HG02884 (cell line): ENCODE measurements at regions not wholly inside any gene's neighbourhood (a gene's known extent, or its start where the extent isn't known, plus 50 kb on each side); places are given as distances from the start of the nearest gene placed in this dataset.
"Not testable (repeated sequence)": the region's sequence is repeated elsewhere in the genome, so short reads cannot be mapped to it uniquely, and the experiment has no call there.

Source experiments
- ATAC-seq: cut with Tn5 transposase; IDR thresholded peaks from one replicate; pipeline ENCODE4 v1.9.1; 2021; ENCODE audit warnings: mild to moderate bottlenecking, moderate library complexity; ENCODE audit not compliant: unreplicated experiment

DNA sequence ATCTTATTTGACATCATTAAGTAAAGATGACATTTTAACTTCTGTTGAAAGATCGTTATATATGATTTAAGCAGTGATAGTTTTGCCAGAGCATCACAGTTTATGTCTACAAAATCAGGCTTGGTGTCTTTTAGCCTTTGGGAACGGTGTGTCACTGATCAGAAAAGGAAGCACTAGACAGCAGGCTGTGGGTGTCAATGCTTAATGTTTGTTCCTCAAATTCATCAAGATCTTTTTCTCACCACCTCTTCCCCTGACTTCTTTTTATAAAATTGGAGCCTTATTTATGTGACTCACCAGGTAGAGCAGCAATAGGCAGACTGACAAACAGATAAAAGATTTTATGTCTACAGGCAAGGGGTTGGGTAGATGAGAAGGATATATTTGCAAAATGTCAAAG, 1558.5 kb downstream of the EFNB2 start:
- no peak for ATAC-seq

DNA sequence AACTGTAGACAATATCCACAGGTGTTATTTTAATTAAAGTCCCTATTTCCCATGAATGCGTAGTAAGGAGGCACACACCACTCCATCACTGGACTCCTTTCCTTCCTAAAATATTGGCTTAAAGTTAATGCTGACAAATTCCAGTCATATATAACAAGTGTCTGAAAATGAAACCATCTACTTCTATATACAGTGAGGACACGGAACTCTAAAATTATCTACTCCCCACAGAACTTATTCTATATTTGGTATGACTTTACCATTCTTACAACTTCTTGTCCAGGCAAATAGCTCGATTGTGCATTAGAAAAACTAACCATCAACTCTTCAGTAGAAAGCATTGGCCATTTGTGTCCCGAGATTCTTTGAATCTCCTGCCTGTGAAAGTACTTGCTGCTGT, 1560.2 kb downstream of the EFNB2 start:
- ATAC-seq: peak; percentile 80

DNA sequence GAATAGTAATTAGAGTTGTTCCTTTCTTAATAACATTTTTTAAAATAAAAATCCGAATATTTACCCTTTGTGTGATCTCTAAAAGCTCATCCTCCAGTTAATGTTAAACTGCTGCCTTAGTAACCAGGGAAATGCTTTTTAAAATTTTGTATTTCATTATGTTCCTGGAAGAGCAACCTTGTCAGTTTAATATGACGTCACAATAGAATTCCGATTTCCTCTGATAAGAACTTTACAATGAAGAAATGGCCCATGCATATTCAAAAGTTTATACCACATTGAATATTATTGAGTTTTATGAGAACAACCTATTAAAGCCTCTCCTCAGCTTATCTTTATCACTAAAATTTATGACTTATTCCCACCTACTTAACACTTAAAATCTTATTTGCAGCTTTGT, 1566.6 kb downstream of the EFNB2 start:
- no peak for ATAC-seq

DNA sequence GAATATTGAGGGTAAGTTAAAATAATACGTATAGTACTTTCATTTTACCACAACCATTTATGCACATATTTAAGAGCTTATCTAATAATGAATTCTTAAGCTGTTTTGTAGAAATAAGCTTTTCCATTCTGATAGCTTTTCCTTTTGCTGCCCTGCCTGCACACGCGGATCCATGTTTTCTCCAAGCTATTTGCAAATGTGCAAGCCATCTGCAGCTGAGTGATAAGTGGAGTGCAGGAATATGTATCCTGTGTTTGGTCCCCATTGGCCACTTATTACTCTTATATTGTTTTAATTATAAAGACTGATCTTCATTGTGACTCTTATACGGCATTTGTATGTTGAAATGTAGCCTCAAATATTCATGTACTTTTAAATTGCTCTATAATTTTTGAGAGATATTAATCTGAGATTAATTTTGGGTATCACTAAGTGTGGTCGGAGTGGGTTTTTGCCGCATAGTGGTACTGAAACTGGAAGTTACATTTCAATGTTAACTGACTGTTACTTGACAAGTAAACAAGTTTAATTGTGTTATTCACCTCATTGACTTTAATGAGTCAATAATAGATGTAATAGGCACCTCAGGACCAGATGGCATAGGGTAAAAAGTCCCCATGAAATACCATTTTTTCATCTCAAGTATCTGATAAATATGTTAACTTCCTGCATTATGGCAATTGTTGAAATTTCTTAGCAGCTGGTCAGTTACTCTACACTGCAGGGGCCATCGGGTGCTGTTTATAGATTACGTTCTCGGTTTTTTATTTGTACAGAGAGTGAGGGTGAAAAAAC, 1567.4 kb downstream of the EFNB2 start:
- no peak for ATAC-seq

DNA sequence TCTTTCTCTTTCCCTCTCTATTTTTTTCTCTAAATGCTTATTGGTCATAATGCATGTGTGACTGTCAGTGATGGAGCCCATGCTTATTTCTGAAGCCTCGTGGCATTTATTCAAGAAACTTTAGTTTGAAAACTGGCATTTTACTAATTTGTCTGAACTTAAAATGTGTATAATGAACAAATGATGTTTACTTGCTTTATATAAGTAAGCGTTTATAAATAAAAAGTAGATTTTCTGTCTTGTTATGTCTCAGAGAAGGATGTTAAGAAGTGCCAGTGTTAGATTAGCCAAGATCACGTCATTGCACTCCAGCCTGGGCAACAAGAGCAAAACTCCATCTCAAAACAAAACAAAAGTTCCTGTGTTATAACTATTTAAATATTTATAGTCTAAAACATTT, 1568.1 kb downstream of the EFNB2 start:
- ATAC-seq: no peak

DNA sequence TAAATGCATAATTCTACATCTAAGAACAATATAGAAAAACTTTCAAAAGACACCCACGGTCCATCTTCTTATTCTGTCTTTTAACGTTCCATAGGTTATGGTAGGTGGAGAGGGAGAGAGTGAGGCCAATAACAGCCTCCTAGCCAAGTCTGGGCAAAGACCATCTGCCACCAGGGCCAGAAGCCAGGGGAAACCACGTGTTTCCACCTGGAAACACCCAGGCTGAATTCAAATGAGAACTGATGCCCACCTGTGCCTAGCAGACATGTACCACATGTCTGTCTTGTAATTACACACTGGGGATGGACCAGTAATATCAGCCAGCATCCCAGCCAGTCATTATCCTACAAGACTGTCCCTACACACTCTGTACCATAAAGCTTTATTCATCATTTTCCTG, 1573.1 kb downstream of the EFNB2 start:
- ATAC-seq: no peak

DNA sequence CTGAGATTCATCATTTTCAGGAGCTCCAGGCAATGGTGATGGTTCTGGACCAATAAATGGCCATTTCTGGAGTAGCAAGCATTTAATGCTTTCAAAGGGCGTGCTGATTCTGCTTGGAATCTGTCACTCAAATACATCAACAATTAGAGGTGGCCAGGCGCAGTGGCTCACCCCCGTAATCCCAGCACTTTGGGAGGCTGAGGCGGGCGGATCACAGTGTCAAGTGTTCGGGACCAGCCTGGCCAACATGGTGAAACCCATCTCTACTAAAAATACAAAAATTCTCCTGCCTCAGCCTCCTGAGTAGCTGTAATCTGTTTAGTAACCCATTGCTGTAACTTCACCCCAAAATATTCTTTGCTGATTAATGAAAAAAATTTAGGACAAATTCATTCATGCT, 1574.2 kb downstream of the EFNB2 start:
- no peak for ATAC-seq

DNA sequence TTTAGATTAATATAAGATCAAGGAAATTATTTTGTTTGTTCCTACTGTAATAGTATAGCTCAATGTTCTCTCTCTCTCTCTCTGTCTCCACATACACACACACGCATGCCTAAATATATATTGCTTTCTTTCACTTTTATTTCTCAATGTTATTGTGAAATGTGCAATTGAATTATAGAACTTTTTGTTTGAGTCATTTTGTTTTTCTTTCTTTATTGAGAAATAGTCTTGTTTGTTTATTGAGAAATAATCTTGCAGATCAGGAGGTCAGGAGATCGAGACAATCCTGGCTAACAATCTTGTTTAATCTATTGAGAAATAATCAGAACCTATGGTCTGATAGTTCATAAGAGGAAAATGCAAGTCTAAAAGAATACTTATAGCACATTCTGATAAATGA, 1581.3 kb downstream of the EFNB2 start:
- ATAC-seq: no peak

DNA sequence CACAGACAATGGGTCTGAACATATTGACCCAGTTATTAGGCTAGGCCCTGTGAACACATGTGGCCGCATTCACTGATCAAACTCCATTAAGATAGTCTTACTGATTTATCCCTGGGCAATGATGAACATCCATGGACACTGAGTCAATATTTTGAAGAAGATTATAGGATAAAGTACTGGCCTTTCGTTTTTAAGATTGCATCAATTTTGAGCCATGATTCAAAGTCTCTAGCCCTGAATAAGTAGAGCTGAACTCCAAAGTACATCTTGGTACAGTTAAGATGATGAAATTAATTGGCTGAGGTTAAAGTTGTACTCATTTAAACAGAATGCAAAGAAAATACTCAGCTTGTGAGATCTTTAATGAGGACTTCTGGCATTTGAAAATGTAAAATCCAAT, 1581.9 kb downstream of the EFNB2 start:
- no peak for ATAC-seq

DNA sequence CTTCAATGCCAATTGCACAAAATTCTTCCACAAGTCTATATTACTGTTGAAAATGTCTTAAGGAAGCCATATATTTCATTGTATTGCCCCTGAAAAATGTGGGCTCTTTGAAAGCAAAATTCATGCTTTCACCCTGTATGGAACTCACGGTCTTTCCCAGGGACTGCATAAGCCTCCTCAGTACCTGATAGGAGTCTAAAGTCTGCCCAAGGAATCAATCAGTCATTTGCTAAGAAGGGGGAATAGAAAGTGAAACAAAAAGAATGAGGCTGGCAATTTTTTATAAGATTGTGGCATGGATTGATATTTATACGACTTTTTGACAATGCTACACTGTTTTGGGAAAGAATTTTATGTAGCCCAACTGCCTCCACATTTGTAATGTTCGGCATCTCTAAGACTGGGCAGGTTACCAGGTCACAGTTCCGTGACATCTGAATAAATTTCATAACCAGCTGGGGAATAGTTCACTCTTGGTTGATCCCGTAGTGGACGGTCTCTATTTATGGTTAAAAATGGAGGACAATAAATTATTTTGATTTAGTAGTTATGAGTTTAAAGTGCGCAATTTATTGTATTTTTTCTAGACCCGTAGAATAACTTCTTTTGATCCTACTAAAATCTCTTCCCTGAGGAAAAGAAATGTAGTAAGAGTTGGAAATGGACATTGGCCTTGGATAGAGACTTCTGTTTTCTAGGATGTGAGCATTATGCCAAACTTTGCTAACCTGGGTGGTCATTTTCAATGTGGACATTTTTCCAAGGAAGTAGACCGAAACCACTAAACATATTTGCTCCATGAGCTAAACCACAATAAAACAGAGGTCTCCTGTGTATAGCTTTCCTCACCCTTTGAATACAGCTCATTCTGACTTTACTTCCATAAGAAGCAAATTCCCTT, 1585.4 kb downstream of the EFNB2 start:
- ATAC-seq: no peak

DNA sequence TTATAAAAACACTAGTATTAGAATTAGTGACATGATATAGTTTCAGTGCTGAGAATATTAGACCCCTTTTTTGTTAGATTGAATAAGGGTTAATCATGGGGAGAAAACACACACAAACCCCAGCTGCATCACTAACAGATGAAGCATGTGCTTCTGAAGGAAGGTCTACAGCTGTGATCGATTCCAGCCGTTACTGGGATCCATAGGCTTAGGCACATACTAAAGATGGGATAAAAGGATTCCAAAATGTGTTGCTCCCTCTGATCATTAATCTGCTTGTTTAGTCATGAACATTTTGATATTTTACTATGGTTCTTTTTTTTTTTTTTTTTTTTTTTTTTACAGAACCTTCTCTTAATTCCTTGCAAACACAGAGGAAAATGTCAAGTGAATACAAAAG, 1591.3 kb downstream of the EFNB2 start:
- no peak for ATAC-seq

DNA sequence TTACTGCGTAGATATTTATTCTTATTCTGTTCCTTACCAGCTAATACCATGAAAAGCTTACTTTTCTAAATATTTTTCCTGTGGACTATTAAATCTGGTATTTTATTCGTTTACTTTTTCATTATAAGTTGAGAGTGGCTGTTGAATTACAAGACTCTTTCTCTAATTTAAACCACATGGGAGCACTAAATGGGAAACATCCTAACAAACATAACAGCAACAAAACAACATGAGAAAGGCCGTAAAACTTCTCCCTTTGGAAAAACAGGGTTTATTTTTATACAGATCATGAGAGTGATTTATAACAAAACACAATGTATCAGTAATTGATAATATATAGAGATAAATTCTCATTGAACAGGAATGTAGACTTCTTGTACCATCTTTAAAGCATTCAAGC, 1592.1 kb downstream of the EFNB2 start:
- no peak for ATAC-seq

DNA sequence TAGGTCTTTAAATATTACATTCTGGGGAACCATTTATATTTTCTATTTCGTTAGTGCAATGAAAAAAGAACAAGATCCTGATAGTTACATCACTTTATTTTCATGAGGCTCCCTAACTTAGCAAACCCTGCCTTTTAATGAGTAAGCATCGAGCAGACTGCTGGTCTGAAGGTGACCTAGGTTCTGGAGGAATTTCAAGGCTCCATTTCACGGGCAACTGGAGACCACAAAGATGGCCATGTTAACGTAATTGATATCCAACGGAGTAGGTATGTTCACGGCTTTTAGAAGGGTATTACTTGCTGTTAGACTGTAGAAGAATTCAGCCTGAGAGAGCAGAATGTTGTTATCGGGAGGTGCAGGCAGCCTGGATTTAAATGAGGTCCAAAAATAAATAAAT, 1597.6 kb downstream of the EFNB2 start:
- ATAC-seq: no peak

DNA sequence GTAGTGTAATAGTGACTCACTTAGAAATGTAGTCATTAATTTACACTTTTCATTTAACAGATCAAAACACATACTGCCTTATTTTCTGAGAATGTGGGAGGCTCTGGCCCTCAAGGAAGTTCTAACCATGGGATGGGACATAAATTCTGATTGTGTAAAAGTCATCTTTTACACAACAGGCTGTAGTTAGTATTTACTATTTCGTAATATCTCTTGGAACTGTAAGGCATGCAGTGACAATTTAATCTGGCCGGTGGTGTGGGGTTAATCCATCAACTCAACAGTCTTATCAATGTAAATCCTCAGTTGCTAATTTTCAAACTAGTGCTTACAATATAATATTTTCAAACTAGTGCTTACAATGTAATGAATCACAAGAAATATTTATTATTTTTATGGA, 1599.2 kb downstream of the EFNB2 start:
- ATAC-seq: no peak

DNA sequence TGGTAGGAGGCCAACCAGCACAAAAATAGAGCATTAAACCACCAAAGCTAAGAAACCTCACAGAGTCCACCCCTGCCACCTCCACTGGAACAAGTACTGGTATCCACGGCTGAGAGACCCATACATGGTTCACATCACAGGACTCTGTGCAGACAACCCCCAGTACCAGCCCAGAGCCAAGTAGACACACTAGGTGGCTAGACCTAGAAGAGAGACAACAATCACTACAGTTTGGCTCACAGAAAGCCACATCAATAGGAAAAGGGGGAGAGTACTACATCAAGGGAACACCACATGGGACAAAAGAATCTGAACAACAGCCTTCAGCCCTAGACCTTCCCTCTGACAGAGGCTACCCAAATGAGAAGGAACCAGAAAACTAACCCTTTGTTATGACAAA, 1614.9 kb downstream of the EFNB2 start:
- not testable (repeated sequence) for ATAC-seq

DNA sequence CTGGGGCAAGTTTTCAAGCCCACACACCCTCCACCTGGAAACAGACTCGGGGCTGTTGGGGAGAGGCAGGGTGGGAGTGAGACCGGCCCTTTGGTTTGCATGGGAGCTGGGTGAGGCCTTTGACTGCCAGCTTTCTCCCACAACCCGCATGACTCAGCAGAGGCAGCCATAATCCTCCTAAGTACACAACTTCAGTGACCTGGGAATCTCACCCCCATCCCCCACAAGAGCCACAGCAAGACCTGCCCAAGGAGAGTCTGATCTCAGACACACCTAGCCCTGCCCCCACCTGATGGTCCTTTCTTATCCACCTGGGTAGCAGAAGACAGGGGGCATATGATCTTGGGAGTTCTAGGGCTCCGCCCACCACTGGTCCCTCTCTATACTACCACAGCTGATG, 1615.4 kb downstream of the EFNB2 start:
- ATAC-seq: no peak

DNA sequence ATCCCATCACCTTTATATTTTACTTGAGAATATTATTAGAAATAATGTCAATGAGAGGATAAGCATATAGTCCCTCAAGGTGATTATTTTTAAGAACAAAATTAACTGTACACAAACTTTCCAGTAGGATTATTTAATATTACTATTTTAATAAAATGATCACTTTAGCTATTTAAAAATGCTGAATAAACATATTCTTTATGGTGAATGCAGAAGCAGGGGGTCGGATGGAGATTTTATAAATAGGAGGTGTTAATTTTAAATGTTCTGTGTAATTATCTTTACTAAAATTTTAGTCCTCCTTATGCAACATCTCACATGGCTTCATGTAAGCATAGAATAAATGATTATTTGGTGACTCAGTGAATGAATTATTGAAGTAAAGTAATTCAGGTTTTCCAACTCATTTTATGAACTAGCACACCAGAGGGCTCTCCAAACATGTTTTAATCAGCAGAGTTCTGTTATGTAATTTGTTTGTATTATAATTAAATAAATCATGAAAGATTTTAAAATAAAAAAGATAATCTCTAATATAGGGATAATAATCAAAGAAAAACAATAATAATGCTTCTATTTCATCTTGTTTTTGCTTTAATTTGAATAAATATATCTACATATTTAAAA, 1635.2 kb downstream of the EFNB2 start:
- no peak for ATAC-seq

DNA sequence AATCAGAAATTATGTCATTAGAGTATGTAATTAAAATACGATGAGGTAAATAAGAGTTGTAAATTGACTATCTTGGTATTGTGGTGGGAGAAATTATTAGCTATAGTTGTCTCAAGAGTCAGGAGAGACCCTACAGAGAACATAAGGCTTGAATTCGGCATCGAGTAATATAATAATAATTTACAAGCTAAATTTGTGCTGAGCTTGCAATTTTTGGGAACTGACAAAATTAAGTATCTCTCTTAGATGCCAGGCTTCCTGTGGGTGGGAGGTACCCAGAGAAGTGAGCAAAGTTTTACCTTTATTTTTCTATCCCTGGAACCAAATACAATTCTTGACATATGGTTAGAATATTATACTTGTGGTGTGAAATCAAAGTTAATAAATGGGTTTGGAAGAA, 1637.0 kb downstream of the EFNB2 start:
- no peak for ATAC-seq

DNA sequence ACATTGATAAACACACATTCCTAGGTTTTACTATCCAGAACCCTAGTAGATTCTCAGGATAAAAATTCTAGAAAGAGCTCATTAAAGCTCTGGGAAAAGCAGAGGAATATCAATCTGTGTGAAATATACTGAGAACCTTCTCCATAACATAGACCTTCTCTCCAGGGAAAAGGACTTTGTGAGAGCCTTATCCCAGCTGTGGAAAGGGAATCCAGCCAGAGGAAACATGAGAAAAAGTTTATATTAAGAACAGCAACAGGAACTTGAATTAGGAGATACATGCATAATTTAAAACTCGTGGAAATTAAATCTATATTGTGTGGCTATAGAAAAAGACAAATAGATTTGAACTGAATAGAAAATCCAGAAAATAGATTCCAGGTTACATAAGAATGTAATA, 1639.9 kb downstream of the EFNB2 start:
- ATAC-seq: no peak

DNA sequence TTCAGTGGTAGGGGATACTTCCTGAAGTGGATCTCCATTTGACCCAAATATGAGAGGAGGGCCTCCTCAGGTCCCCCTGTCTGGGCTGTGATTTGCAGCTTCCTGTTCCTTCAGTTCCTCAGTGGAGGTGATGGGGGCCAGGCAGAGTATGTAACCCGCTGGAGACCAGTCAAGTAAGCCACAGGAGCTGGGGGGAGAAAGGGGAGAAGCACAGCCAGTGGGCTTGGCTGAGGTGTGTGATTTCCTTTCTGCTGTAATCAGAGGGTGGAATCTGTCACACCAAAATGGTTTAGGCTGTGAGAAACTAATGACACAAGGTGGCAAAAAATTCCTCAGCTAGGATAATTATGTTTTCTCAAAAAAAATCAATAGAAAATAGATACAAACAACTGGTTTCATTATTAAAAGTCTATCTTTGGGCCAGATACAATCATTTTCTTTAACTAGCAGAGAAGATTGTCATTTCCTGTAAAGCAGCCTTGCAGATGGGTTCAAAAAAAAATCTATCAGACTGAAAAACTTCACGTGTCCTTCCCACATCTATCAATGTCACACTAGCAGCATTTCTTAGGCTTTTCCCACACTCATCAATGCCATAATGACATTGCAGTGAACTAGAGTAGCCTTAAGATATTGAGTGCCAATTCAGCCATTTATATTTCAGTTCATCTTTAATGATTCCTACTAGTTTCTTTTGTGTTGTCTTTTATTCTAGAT, 1660.3 kb downstream of the EFNB2 start:
- ATAC-seq: no peak

DNA sequence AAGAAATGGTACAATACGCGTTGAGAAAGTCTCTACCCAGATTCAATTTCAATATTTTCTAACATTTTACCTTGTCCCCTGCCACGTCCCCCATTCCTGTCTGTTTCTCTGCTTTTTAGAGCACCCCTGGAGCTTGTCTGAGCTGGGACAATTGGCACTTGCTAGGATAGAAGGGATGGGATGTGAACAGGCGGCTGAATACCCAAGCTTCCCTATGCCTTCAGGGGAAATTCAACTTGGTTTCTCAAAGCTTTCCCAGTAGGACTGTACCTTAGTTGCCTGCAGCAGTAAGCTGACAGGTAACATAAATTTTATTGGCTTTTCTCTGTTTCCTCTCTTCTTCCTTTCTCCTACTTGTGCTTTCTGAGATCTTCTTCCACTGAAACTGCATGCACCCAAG, 1663.3 kb downstream of the EFNB2 start:
- ATAC-seq: no peak
